ENCODE measurements at regions not wholly inside any gene's neighbourhood (a gene's known extent, or its start where the extent isn't known, plus 50 kb on each side); places are given as distances from the start of the nearest gene placed in this dataset.

GRCh38 chr1:106613861-106614260 is 442.6 kb upstream of the PRMT6 start:
- no peak overlapping the region for H3K4me2 ChIP-seq (ENCODE audit: insufficient read depth, insufficient read length, low read length)
- no peak overlapping the region for H3K27ac Mint-ChIP-seq
- H4K91ac ChIP-seq (ENCODE audit: insufficient read length, low read depth, low read length), result no peak overlapping the region
- H3K36me3 Mint-ChIP-seq (ENCODE audit: insufficient read depth in 1 of 3, low read depth in 3 of 3), result no peaks in the 10 kb centered on the region; a peak in 1 of 7 replicates
- no peaks in the 10 kb centered on the region for H3K27me3 ChIP-seq (ENCODE audit: insufficient read depth, low read length)
- no peak overlapping the region for H2BK12ac ChIP-seq (ENCODE audit: insufficient read length, low read depth, low read length)
- no peaks in the 10 kb centered on the region for H3K79me1 ChIP-seq (ENCODE audit: insufficient read depth, low read depth, low read length, poor library complexity, severe bottlenecking)
- H3K27ac ChIP-seq (ENCODE audit: insufficient read length, low read depth, low read length), result no peak overlapping the region
- no peak for DNase-seq
- no peak overlapping the region for H4K5ac ChIP-seq (ENCODE audit: insufficient read length, low read depth, low read length)
- no peak overlapping the region for H2BK20ac ChIP-seq (ENCODE audit: low read depth, low read length, poor library complexity, severe bottlenecking)
- H4K8ac ChIP-seq (replicated peaks; ENCODE audit: insufficient read length, low read depth, low read length), result no peak overlapping the region
- no peaks in the 10 kb centered on the region for H3K4me1 Mint-ChIP-seq
- H2BK15ac ChIP-seq (ENCODE audit: low read depth, low read length), result no peak overlapping the region
- H3K27me3 Mint-ChIP-seq (ENCODE audit: low read depth), result no peaks in the 10 kb centered on the region
- H3K9ac ChIP-seq (ENCODE audit: extremely low read depth, insufficient read length, low read length), result no peak overlapping the region
- H3K14ac ChIP-seq (ENCODE audit: insufficient read depth, low read length), result no peak overlapping the region
- WGBS (ENCODE audit: extremely low coverage, insufficient read length, low lambda C conversion rate), result no CpG with 5 or more reads among the region's 5 CpGs
- H2BK5ac ChIP-seq (ENCODE audit: insufficient read length, low read length), result no peak overlapping the region
- H3K4me1 ChIP-seq (ENCODE audit: insufficient read depth, low read length), result no peaks in the 10 kb centered on the region
- no peak for TF ChIP-seq CTCF (conservative IDR thresholded peaks at IDR 0.05)
- no peaks in the 10 kb centered on the region for H3K79me2 ChIP-seq (ENCODE audit: insufficient read depth, low read length)
- no peak overlapping the region for H3K18ac ChIP-seq (ENCODE audit: insufficient read length, low read depth, low read length)
- H2AFZ ChIP-seq (ENCODE audit: low read length), result no peak overlapping the region
- H3K23me2 ChIP-seq (ENCODE audit: insufficient read length, low read depth, low read length, poor library complexity, severe bottlenecking), result no peaks in the 10 kb centered on the region
- no peak overlapping the region for H3K23ac ChIP-seq (ENCODE audit: insufficient read length, low read depth, low read length)
- no peaks in the 10 kb centered on the region for H3K9me3 ChIP-seq (ENCODE audit: control insufficient read depth, low read depth, low read length)
- no peak overlapping the region for H3K4me3 Mint-ChIP-seq
- H3K4ac ChIP-seq (ENCODE audit: low read depth, low read length), result no peak overlapping the region
- H3K56ac ChIP-seq (ENCODE audit: insufficient read length, low read depth, low read length), result no peak overlapping the region
- H3K9me3 Mint-ChIP-seq, result no peaks in the 10 kb centered on the region
- no peaks in the 10 kb centered on the region for H4K20me1 ChIP-seq (ENCODE audit: control insufficient read depth, insufficient read depth, insufficient read length)
- no peak overlapping the region for H2BK120ac ChIP-seq (ENCODE audit: low read depth, low read length, poor library complexity, severe bottlenecking)
- H3T11ph ChIP-seq (ENCODE audit: low read length), result no peak overlapping the region
- H2AK5ac ChIP-seq (ENCODE audit: insufficient read length, low read length), result no peak overlapping the region

Data from H9 (cell line).